ENCODE measurements at regions not wholly inside any gene's neighbourhood (a gene's known extent, or its start where the extent isn't known, plus 50 kb on each side); places are given as distances from the start of the nearest gene placed in this dataset.
"Not testable (repeated sequence)": the region's sequence is repeated elsewhere in the genome, so short reads cannot be mapped to it uniquely, and the experiment has no call there.

DNA sequence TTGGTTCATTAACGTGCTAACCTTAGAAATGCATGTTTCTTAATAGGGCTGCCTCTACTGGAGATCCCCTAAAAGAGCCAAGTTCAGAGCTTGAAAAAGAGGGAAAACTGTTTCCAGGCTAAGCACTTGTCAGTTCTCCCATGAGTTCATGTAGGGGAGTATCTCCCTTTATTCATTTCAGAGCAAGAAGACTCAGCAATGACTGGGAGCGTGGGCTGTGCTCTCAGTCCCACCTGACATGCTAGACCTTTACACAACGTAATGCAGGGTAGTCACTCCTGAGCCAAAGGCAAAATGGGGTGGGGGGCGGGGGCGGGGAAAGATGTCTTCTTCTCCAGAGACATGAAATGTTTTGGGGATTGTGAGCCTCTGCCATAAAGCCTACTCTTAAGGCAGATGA, 420.1 kb upstream of the MCTP2 start:
- no peak for DNase-seq

- DNase-seq, result no peak
These were observed 421.8 kb upstream of the MCTP2 start for GRCh38 chr15:93809516-93809915.

DNA sequence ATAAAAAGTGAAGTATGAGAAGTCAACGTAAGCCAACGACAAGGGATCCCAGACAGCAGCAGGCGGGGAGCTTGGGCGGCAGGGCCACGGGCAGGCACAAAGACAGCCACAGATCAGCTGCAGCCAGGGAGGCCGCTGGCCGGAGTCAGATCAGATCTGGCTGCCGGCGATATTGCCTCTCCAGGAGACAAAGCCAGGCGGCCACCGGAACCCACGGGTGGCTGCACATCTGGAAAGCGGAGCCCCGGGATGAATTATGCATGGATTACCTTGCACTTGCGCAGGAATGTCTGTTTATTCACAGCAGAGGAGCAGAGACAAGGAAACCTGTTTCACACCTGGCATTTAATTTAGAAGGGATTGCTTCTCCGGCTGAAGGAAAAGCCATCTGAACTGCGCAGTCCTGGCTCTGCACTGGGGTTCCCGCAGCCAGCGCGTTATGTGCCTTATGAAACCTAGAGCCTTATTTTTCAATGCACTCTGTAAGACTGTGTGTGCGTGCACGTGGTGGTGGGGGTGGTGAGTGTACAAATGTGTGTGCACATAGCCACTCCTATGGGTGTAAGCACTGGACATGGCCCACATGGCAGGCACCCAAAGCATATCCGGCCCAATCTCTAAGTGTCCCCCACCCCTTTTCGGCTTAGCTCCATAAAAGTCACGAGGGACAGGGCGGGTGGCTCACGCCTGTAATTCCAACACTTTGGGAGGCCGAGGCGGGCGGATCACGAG, 427.8 kb upstream of the MCTP2 start:
- DNase-seq, result no peak

- DNase-seq, result no peak
These were observed 430.2 kb upstream of the MCTP2 start for GRCh38 chr15:93801206-93801605.

GRCh38 chr15:93800805-93801204, 430.6 kb upstream of the MCTP2 start:
- no peak for DNase-seq

- DNase-seq, result no peak
These were observed 441.9 kb upstream of the MCTP2 start for GRCh38 chr15:93789441-93789840.

GRCh38 chr15:93780073-93780472, 451.3 kb upstream of the MCTP2 start:
- no peak for DNase-seq

- DNase-seq, result no peak
These were observed 452.0 kb upstream of the MCTP2 start for GRCh38 chr15:93779341-93779740.

- no peak for DNase-seq
These were observed 459.9 kb upstream of the MCTP2 start for GRCh38 chr15:93771196-93772030.

- DNase-seq, result no peak
These were observed 460.6 kb upstream of the MCTP2 start for GRCh38 chr15:93770788-93771187.

DNA sequence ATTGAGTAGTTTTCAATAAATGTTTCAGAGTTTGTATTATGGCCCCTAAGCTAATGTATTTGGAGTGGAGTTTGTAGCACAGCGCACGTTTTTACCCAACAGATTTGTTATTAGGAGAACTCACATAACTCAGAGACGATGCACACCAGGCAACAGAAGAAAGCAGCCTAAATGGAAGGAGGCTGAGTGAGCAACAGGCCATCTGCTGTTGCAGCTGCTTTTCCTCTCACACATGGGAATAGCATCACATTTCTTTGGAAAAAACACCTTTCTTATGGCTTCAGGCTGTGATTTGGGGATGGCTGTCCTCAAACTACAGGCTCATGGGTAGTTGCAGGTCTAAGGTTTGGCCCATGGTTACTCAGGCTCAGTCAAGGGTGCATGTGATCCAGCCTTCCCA, 469.3 kb upstream of the MCTP2 start:
- DNase-seq, result no peak

DNA sequence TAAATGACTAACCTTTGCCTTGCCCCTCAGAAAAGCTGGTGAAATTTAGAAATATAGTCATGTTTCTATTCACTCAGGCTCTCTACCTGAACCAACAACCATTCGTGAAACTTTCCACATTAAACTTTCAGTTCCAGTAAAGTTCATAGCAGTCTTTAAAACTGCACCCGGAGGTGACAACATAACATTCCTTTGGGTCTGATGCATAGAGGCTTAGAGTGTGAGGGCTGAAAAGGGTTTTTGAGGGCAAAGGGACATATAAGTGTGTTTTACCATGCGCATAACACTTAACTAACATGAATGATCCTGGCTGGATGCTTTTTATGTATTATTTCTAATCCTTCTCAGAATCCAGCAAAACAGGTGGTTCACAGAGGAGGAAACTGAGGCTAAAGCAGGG, 471.7 kb upstream of the MCTP2 start:
- DNase-seq, result no peak

DNA sequence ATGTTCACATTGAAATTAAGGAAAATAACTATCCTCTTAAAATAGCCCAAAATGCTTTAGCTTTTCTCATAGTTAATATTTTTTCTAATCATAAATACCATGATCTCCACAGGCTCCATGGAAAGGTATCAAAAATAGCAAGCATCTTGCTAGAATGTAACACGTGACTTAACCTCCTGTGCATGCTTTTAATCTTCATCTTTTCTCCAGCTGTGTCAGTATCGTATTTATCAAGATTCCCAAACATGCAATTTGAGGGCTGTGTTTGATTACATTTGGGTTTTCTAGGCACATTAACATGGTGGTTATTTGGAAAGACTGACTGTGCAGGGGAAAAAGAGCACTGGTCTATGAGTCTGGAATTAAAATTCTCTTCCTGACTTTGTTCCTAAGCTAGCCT, 472.5 kb upstream of the MCTP2 start:
- DNase-seq, result no peak

DNA sequence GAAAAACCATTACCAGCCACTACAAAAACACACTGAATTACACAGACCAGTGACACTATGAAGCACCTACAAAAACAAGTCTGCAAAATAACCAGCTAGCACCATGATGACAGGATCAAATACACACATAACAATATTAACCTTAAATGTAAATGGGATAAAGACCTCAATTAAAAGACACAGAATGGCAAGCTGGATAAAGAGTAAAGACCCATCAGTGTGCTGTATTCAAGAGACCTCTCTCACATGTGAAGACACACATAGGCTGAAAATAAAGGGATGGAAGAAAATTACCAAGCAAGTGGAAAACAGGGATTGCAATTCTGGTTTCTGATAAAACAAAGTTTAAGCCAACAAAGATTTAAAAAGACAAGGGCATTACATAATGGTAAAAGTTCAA, 482.7 kb upstream of the MCTP2 start:
- no peak for DNase-seq

GRCh38 chr15:93734976-93735375, 496.4 kb upstream of the MCTP2 start:
- DNase-seq, result not testable (repeated sequence)

GRCh38 chr15:93730724-93731123, 500.6 kb upstream of the MCTP2 start:
- no peak for DNase-seq

DNA sequence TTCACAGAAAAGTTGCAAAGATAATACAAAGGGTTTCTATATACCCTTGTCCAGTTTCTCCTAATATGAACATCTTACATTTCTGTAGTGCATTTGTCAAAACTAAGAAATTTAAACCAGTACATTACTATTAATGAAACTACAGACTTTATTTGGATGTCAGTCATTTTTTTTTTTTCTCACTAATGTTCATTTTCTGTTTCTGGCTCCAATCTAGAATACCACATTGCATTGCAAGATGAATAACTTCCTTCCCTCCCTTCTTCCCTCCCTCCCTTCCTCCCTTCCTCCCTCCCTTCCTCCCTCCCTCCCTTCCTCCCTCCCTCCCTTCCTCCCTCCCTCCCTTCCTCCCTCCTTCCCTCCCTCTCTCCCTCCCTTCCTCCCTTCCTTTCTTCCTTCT, 509.2 kb upstream of the MCTP2 start:
- DNase-seq, result no peak

DNA sequence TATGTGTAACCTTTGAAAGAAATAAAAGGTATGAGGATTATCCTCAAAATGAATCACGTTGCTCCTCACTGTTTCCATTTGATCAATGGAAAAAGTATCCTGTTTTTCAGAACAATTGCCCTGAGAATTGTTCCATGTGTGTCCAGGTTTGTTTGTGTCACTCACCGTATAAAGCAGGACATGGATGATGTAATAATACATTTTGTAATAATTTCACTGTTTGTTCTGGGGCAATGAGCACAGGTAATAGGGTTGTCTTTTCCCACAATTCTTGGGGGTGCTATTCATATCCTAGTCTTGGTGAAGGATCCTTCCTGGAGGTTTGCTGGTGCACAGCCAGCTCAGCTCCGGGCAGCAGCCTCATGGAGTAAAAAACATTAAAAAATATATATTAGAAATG, 510.8 kb upstream of the MCTP2 start:
- no peak for DNase-seq

DNA sequence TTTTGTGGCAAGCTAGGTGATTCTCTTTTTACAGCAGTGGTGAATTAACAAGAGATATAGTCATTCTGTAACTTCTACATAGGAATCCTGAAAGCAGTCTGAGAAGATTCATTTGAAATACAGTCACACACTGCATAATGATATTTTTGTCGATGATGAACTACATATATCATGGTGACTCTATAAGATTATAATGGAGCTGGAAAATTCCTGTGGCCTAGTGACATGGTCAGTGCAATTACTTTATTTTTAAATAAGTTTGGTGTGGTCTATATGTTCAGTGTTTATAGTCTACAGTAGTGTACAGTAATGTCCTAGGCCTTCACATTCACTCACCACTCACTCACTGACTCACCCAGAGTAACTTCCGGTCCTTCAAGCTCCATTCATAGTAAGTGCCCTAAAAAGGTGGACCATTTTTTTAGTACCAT, 511.4 kb upstream of the MCTP2 start:
- no peak for DNase-seq

GRCh38 chr15:93716615-93717231, 514.6 kb upstream of the MCTP2 start:
- DNase-seq, result no peak

GRCh38 chr15:93709708-93710107, 521.7 kb upstream of the MCTP2 start:
- DNase-seq, result no peak

- no peak for DNase-seq
These were observed 522.5 kb upstream of the MCTP2 start for GRCh38 chr15:93708724-93709445.

- DNase-seq, result no peak
These were observed 523.6 kb upstream of the MCTP2 start for GRCh38 chr15:93707751-93708150.

All from CD4-positive, alpha-beta T cell treated with Interleukin-6 for 4 hours (primary cell).